ENCODE measurements at regions not wholly inside any gene's neighbourhood (a gene's known extent, or its start where the extent isn't known, plus 50 kb on each side); places are given as distances from the start of the nearest gene placed in this dataset.

DNA sequence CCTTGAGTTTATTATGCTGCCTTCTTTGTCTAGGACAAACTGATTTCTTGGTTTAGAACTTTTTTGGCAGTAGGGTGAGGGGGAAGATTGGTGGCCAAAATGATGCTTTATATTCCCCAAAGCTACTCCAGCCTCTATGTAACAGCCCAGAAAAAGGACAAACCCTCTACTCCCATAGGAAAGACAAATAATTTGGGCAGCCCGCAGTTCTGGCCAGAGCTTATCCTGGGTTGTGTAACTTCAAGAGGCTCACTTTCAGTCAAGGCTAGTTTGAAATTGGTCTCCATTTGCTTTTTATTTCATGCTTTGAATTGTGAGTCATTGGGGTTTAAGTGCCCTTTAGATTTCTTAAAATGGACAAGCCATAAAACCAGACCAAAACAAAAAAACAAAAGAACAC is 142.3 kb downstream of the OLFM4 start:
- TF ChIP-seq, protein P1, sequence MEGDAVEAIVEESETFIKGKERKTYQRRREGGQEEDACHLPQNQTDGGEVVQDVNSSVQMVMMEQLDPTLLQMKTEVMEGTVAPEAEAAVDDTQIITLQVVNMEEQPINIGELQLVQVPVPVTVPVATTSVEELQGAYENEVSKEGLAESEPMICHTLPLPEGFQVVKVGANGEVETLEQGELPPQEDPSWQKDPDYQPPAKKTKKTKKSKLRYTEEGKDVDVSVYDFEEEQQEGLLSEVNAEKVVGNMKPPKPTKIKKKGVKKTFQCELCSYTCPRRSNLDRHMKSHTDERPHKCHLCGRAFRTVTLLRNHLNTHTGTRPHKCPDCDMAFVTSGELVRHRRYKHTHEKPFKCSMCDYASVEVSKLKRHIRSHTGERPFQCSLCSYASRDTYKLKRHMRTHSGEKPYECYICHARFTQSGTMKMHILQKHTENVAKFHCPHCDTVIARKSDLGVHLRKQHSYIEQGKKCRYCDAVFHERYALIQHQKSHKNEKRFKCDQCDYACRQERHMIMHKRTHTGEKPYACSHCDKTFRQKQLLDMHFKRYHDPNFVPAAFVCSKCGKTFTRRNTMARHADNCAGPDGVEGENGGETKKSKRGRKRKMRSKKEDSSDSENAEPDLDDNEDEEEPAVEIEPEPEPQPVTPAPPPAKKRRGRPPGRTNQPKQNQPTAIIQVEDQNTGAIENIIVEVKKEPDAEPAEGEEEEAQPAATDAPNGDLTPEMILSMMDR (IDR thresholded peaks at IDR 0.05): no peak
- TF ChIP-seq POLR2A (IDR thresholded peaks at IDR 0.05): no peak

Data from uterus (tissue), 2 donors.